NT2/D1 (cell line): ENCODE measurements at regions not wholly inside any gene's neighbourhood (a gene's known extent, or its start where the extent isn't known, plus 50 kb on each side); places are given as distances from the start of the nearest gene placed in this dataset.
"Not testable (repeated sequence)": the region's sequence is repeated elsewhere in the genome, so short reads cannot be mapped to it uniquely, and the experiment has no call there.

Experiments
- SUZ12 ChIP-seq: IDR thresholded peaks from 2 replicates; pipeline ENCODE4 v1.6.1; 2011; ENCODE audit not compliant: insufficient read length, insufficient read depth; ENCODE audit errors: extremely low read depth
- ZNF274 ChIP-seq: IDR thresholded peaks from 2 replicates; pipeline ENCODE4 v1.6.1; 2011; ENCODE audit warnings: mild to moderate bottlenecking, low read depth, low read length

GRCh38 chr5:97519565-97519964 is 336.5 kb upstream of the RIOK2 start:
- TF ChIP-seq SUZ12, ZNF274: not testable (repeated sequence)
